Mammary epithelial cell (primary cell): ENCODE measurements at regions not wholly inside any gene's neighbourhood (a gene's known extent, or its start where the extent isn't known, plus 50 kb on each side); places are given as distances from the start of the nearest gene placed in this dataset.

Experiments
- EZH2 ChIP-seq: IDR thresholded peaks from 2 replicates; pipeline ENCODE4 v1.6.1; 2012; ENCODE audit warnings: low read length, inconsistent platforms, borderline replicate concordance
- TF ChIP-seq, protein P1 (sequence below), 2 donors: IDR thresholded peaks in 1 of 2; conservative IDR thresholded peaks in 1 of 2; 2 replicates each; pipeline ENCODE4 v1.5.1; 2011 to 2012; ENCODE audit warnings: inconsistent platforms in 2 of 2, low read length in 2 of 2, mild to moderate bottlenecking in 2 of 2, control low read depth in 1 of 2, low read depth in 1 of 2; ENCODE audit not compliant: insufficient read depth in 1 of 2; ENCODE audit errors: extremely low read depth in 1 of 2

- TF ChIP-seq EZH2: no peak
- TF ChIP-seq, protein P1, sequence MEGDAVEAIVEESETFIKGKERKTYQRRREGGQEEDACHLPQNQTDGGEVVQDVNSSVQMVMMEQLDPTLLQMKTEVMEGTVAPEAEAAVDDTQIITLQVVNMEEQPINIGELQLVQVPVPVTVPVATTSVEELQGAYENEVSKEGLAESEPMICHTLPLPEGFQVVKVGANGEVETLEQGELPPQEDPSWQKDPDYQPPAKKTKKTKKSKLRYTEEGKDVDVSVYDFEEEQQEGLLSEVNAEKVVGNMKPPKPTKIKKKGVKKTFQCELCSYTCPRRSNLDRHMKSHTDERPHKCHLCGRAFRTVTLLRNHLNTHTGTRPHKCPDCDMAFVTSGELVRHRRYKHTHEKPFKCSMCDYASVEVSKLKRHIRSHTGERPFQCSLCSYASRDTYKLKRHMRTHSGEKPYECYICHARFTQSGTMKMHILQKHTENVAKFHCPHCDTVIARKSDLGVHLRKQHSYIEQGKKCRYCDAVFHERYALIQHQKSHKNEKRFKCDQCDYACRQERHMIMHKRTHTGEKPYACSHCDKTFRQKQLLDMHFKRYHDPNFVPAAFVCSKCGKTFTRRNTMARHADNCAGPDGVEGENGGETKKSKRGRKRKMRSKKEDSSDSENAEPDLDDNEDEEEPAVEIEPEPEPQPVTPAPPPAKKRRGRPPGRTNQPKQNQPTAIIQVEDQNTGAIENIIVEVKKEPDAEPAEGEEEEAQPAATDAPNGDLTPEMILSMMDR (conservative IDR thresholded peaks at IDR 0.05 in 1 of 2, IDR thresholded peaks at IDR 0.05 in 1 of 2; ENCODE audit: extremely low read depth in 1 of 2, insufficient read depth in 1 of 2, low read depth in 1 of 2, low read length in 2 of 2): no peak
Measured at GRCh38 chr2:156896294-156896693, 361.2 kb upstream of the GALNT5 start.
